Pancreas (tissue), 10 donors: ENCODE measurements at regions not wholly inside any gene's neighbourhood (a gene's known extent, or its start where the extent isn't known, plus 50 kb on each side); places are given as distances from the start of the nearest gene placed in this dataset.

Source experiments
- ATAC-seq, 4 donors: fragments of 200-7000 bp; cut with Tn5 transposase; one replicate each; pipeline versions ENCODE4 v1.8.0 to v1.9.1; 2020; ENCODE audit warnings: mild to moderate bottlenecking in 4 of 4, moderate library complexity in 4 of 4
- DNase-seq, 6 donors: peaks; one replicate each; pipeline ENCODE4 v3.0.0-alpha.2; 2020
- FAIRE-seq: peaks from 2 replicates; lab custom pipeline; 2012; peaks lifted over from hg19 to GRCh38; lab: Jason Lieb, UNC
- H3K27ac ChIP-seq, 4 donors: fragments of 200-600 bp; sonication (generic); 1 replicate in 3 of 4; 2 replicates in 1 of 4; pipeline versions ENCODE4 v1.5.0 to v1.8.0; 2020
- H3K27me3 ChIP-seq, 4 donors: fragments of 200-600 bp; one replicate each; pipeline ENCODE4 v1.8.0; 2021
- H3K36me3 ChIP-seq, 3 donors: fragments of 200-600 bp; sonication (generic) in 1 of 3; one replicate each; pipeline versions ENCODE4 v1.5.0 to v1.8.0; 2020 to 2021
- H3K4me1 ChIP-seq, 3 donors: fragments of 200-600 bp; one replicate each; pipeline ENCODE4 v1.8.0; 2021
- H3K4me3 ChIP-seq, 4 donors: fragments of 200-600 bp; sonication (generic) in 2 of 4; one replicate each; pipeline versions ENCODE4 v1.5.0 to v1.8.0; 2020 to 2021
- H3K9me3 ChIP-seq, 4 donors: fragments of 200-600 bp; one replicate each; pipeline ENCODE4 v1.8.0; 2021
- WGBS, 2 donors: extraction: QIAGEN DNeasy Blood & Tissue Kit; methylation state at CpG; one replicate each; pipeline ENCODE4 v1.1.7; 2013; 5-methylcytosine and 5-hydroxymethylcytosine counted together
- intact Hi-C, 3 donors: fragments of 100-400 bp; cut with DNase I; formaldehyde crosslinking; loops; one replicate each; pipeline versions ENCODE4 v1.11.1 to v1.14.2; 2022
- TF ChIP-seq, protein P1 (sequence below), 4 donors: fragments of 200-600 bp; sonication (generic) in 3 of 4; IDR thresholded peaks; one replicate each; pipeline versions ENCODE4 v1.5.0 to v1.8.0; 2021; ENCODE audit warnings: antibody characterized with exemption in 4 of 4
- donor health status: healthy with polysubstance abuse.
- donor health status: DM: no; HTN: no; CAD: no; lungs with moderate emphysema.
- donor health status: DM: no; HTN: no; CAD: no.
- donor health status: control.
- donor health status: control.
- donor health status: Bipolar disorder and iron deficiency.
- donor health status: DM: yes; HTN: yes; CAD: no.
- donor health status: DM: no; HTN: no; CAD: no.
- donor health status: DM: no; HTN: no; CAD: no.
- donor health status: DM: yes; HTN: yes; CAD: no.

DNA sequence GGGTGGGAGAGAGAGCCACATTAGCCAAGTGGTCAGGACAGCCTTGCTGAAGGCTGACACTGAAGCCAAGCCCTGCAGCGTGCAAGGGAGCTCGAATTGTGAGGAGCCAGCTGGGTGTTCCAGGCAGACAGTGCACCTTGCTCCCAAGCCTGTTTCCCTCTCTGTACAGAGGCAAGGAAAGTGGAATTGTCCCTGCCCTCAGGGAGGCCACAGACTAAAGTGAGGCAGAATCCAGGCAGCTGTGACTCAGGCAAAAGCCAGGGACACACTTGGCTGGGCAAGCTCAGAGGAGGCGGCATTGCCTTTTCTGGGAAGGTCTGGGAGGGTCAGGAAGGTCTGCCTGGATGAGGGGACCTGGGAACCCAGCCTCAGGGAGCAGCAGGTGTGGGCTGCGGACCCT is 50.2 kb upstream of the LMX1B start:
- ATAC-seq (no peak), DNase-seq (no peak), FAIRE-seq (no peak)
- intact Hi-C loops: no loop called here
- Histone ChIP-seq H3K27me3 (peaks cover 0 to 2% (median 0%) of the 10 kb centered on the region in 4 donors), H3K4me1 (no peaks in the 10 kb centered on the region), H3K4me3 (no peak overlapping the region), H3K36me3 (no peaks in the 10 kb centered on the region), H3K27ac (no peak overlapping the region), H3K9me3 (no peaks in the 10 kb centered on the region)
- WGBS, 2 donors: 67 to 75% methylated on average over 4 of the region's 4 CpGs
- TF ChIP-seq, protein P1, sequence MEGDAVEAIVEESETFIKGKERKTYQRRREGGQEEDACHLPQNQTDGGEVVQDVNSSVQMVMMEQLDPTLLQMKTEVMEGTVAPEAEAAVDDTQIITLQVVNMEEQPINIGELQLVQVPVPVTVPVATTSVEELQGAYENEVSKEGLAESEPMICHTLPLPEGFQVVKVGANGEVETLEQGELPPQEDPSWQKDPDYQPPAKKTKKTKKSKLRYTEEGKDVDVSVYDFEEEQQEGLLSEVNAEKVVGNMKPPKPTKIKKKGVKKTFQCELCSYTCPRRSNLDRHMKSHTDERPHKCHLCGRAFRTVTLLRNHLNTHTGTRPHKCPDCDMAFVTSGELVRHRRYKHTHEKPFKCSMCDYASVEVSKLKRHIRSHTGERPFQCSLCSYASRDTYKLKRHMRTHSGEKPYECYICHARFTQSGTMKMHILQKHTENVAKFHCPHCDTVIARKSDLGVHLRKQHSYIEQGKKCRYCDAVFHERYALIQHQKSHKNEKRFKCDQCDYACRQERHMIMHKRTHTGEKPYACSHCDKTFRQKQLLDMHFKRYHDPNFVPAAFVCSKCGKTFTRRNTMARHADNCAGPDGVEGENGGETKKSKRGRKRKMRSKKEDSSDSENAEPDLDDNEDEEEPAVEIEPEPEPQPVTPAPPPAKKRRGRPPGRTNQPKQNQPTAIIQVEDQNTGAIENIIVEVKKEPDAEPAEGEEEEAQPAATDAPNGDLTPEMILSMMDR (IDR thresholded peaks at IDR 0.05): no peak
